G401 (cell line): ENCODE measurements at regions not wholly inside any gene's neighbourhood (a gene's known extent, or its start where the extent isn't known, plus 50 kb on each side); places are given as distances from the start of the nearest gene placed in this dataset.

Experiments used
- DNase-seq: peaks from one replicate; pipeline ENCODE4 v3.0.0-alpha.2; 2015; ENCODE audit warnings: low spot score
- in situ Hi-C: cut with HindIII; loops from 2 replicates; pipeline ENCODE4 v1.10.0; 2016; ENCODE audit warnings: low sequenced_read_pairs, mixed read lengths

GRCh38 chr14:83779266-83779665, 1750.7 kb upstream of the FLRT2 start:
- in situ Hi-C loops: no loop called here
- DNase-seq: no peak

GRCh38 chr14:83780321-83780720, 1749.6 kb upstream of the FLRT2 start:
- in situ Hi-C loops: no loop called here
- DNase-seq: no peak

- in situ Hi-C loops: no loop called here
- DNase-seq: no peak
Observed at GRCh38 chr14:83798421-83798820, 1731.5 kb upstream of the FLRT2 start.

- in situ Hi-C loops: no loop called here
- no peak for DNase-seq
Observed at GRCh38 chr14:83799233-83799632, 1730.7 kb upstream of the FLRT2 start.

GRCh38 chr14:83814896-83815295, 1715.0 kb upstream of the FLRT2 start:
- in situ Hi-C loops: no loop called here
- no peak for DNase-seq

- DNase-seq: no peak
- in situ Hi-C loops: no loop called here
Observed at GRCh38 chr14:83816761-83817160, 1713.2 kb upstream of the FLRT2 start.

GRCh38 chr14:83825843-83826242, 1704.1 kb upstream of the FLRT2 start:
- no peak for DNase-seq
- in situ Hi-C loops: no loop called here

- in situ Hi-C loops: no loop called here
- DNase-seq: no peak
Observed at GRCh38 chr14:83826838-83827237, 1703.1 kb upstream of the FLRT2 start.

GRCh38 chr14:83827383-83827782, 1702.6 kb upstream of the FLRT2 start:
- in situ Hi-C loops: no loop called here

GRCh38 chr14:83828406-83828805, 1701.5 kb upstream of the FLRT2 start:
- in situ Hi-C loops: no loop called here
- DNase-seq: no peak

More at GRCh38 chr14:83827383-83827782, 1702.6 kb upstream of the FLRT2 start:
- no peak for DNase-seq

- in situ Hi-C loops: no loop called here
- DNase-seq: no peak
Observed at GRCh38 chr14:83830316-83830715, 1699.6 kb upstream of the FLRT2 start.

GRCh38 chr14:83838226-83838625, 1691.7 kb upstream of the FLRT2 start:
- in situ Hi-C loops: no loop called here
- DNase-seq: no peak

- DNase-seq: no peak
- in situ Hi-C loops: no loop called here
Observed at GRCh38 chr14:83842547-83842946, 1687.4 kb upstream of the FLRT2 start.

- no peak for DNase-seq
- in situ Hi-C loops: no loop called here
Observed at GRCh38 chr14:83847102-83847501, 1682.8 kb upstream of the FLRT2 start.

- in situ Hi-C loops: no loop called here
- DNase-seq: no peak
Observed at GRCh38 chr14:83850092-83850491, 1679.9 kb upstream of the FLRT2 start.

- DNase-seq: no peak
Observed at GRCh38 chr14:83856334-83856733, 1673.6 kb upstream of the FLRT2 start.

GRCh38 chr14:83860631-83861155, 1669.3 kb upstream of the FLRT2 start:
- in situ Hi-C loops: no loop called here
- DNase-seq: no peak

More at GRCh38 chr14:83856334-83856733, 1673.6 kb upstream of the FLRT2 start:
- in situ Hi-C loops: no loop called here

GRCh38 chr14:83863042-83863774, 1666.7 kb upstream of the FLRT2 start:
- DNase-seq: no peak
- in situ Hi-C loops: no loop called here

GRCh38 chr14:83864106-83864505, 1665.8 kb upstream of the FLRT2 start:
- no peak for DNase-seq
- in situ Hi-C loops: no loop called here

- DNase-seq: no peak
- in situ Hi-C loops: no loop called here
Observed at GRCh38 chr14:83867566-83868225, 1662.2 kb upstream of the FLRT2 start.
